ENCODE measurements at regions not wholly inside any gene's neighbourhood (a gene's known extent, or its start where the extent isn't known, plus 50 kb on each side); places are given as distances from the start of the nearest gene placed in this dataset.

DNA sequence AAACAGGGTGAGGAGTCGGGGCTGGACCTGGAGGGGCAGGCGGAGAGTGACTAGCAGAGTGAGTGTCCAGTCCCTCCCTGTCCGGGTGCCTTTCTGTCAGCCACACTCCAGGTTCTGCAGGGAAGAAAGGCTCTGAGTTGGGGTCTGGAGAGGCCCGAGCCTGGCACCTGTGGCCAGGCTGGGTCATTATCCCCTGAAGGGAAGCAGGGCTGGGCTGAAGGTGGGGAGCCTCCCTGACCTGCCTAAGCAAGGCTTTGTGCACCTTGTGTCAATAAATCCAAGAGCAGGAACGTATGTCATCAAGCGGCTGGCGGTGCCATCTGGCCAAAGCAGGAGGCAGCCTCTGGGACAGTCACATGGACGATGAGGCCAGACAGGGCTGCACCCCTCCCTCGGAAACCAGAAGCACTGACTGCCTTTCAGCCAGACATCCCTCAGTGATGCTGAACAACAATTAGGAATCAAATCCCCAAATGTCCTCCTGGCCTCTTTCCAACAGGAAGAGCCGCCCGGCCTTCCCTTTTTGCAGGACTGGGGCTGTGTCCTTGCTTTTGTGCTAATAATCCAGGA is 73.9 kb upstream of the FGF3 start:
- no peak overlapping the region for H3K4me3 ChIP-seq (ENCODE audit: low read depth, low read length)
- no peak for DNase-seq (ENCODE audit: low read depth)
- TF ChIP-seq, protein P1, sequence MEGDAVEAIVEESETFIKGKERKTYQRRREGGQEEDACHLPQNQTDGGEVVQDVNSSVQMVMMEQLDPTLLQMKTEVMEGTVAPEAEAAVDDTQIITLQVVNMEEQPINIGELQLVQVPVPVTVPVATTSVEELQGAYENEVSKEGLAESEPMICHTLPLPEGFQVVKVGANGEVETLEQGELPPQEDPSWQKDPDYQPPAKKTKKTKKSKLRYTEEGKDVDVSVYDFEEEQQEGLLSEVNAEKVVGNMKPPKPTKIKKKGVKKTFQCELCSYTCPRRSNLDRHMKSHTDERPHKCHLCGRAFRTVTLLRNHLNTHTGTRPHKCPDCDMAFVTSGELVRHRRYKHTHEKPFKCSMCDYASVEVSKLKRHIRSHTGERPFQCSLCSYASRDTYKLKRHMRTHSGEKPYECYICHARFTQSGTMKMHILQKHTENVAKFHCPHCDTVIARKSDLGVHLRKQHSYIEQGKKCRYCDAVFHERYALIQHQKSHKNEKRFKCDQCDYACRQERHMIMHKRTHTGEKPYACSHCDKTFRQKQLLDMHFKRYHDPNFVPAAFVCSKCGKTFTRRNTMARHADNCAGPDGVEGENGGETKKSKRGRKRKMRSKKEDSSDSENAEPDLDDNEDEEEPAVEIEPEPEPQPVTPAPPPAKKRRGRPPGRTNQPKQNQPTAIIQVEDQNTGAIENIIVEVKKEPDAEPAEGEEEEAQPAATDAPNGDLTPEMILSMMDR (IDR thresholded peaks at IDR 0.05; ENCODE audit: low read depth, low read length, missing control alignments): no peak

DNA sequence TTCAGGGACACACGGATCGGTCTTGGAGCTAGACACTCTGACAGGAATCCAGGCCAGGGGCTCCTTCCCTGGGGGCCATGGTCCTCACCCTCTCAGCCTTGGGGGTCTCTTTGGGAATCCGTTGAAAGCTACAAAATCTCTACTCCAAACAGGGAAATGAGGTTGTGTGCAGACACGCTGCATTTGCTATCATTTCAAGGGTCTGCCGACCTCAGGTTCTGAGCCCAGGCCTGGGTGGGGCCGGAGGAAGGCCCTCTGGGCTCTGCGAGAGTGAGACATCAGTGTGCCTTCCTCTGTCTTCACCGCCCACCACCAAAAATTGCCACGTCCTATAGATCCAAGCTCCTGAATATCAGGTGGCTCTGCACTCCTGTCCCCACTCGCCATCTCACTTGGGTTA is 74.4 kb upstream of the FGF3 start:
- TF ChIP-seq, protein P1 (IDR thresholded peaks at IDR 0.05; ENCODE audit: low read depth, low read length, missing control alignments): no peak
- no peak for DNase-seq (ENCODE audit: low read depth)

DNA sequence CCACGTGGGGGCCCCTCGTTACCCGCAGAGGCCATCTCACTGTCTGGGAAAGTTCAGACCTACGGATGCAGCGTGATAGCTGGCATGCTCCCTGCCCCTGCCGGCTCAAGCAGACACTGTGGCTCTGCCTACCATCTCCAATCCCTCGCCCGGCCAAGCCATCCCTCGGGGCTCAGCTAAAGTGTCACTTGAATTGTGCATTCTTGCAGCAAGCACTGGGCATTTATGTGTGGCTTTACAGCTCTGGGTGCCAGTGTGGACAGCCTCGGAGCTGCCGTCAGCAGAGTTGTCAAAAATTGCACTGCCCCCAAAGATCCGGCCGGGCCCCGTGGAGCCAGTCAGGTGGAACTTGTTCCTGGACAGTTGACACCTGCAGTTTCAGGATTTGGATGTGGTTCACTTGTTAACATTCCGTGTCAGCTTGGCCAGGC is 75.0 kb upstream of the FGF3 start:
- DNase-seq (ENCODE audit: low read depth): no peak
- TF ChIP-seq, protein P1 (IDR thresholded peaks at IDR 0.05; ENCODE audit: low read depth, low read length, missing control alignments): no peak
- no peak overlapping the region for H3K4me3 ChIP-seq (ENCODE audit: low read depth, low read length)

More for the DNA sequence above, 74.4 kb upstream of the FGF3 start:
- no peak overlapping the region for H3K4me3 ChIP-seq (ENCODE audit: low read depth, low read length)

DNA sequence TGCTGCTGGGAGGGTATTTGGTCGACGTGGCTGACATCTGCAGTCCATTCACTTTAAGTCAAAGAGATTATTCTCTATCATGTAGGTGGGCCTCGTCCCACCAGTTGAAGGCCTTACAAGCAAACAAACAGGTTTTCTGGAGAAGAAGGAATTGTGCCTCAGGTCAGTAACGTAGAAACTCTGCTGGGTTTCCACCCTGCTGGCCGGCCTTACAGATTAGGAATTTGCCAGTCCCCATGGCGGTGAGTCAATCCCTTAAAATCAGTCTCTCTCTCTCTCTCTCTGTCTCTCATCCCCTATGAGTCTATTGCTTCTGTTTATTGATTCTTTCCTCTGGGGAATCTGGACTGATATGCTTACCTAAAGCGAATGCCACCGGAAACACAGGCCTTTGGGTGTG is 75.4 kb upstream of the FGF3 start:
- DNase-seq (ENCODE audit: low read depth): no peak
- TF ChIP-seq, protein P1 (IDR thresholded peaks at IDR 0.05; ENCODE audit: low read depth, low read length, missing control alignments): no peak

DNA sequence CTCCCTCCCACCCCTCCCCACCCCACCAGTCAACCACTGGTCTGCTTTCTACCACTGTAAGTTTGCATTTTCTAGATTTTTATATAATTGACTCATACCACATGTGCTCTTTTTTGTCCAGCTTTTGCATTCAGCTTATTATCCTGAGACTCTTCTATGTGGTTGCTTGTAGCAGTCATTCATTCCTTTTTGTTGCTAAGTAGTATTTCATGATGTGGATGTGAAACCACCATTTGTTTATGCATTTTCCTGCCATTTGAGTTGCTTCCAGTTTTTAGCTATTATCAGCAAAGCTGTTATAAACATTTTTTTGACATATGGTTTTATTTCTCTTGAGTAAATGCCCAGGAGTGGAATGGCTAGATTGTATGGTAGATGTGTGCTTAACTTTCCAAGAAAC is 77.0 kb upstream of the FGF3 start:
- no peak for DNase-seq (ENCODE audit: low read depth)
- TF ChIP-seq, protein P1 (IDR thresholded peaks at IDR 0.05; ENCODE audit: low read depth, low read length, missing control alignments): no peak
- H3K4me3 ChIP-seq (ENCODE audit: low read depth, low read length): no peak overlapping the region

More for the DNA sequence above, 75.4 kb upstream of the FGF3 start:
- no peak overlapping the region for H3K4me3 ChIP-seq (ENCODE audit: low read depth, low read length)

DNA sequence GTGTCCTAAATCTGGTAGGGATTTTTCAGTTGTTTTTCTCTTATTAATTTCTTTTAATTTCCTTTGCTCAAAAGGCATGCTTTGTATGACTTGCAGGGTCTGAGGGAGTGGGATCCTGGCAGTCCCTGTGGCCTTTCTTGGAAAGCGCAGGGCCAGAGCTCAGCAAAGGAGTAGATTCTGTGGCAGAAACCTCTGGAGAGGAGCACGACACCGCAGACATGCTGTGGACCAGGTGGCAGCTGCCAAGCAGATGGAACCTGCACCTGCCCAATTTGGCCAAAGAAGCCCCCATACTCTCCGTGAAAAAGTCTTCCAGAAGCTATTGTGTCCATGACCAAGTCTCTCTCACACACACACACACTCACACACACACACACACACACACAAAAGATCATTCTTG is 78.9 kb upstream of the FGF3 start:
- no peak overlapping the region for H3K4me3 ChIP-seq (ENCODE audit: low read depth, low read length)
- TF ChIP-seq, protein P1 (IDR thresholded peaks at IDR 0.05; ENCODE audit: low read depth, low read length, missing control alignments): no peak
- DNase-seq (ENCODE audit: low read depth): no peak

All from GM12864 (cell line).